NCI-H774 (cell line): ENCODE measurements at regions not wholly inside any gene's neighbourhood (a gene's known extent, or its start where the extent isn't known, plus 50 kb on each side); places are given as distances from the start of the nearest gene placed in this dataset.

Experiments used
- DNase-seq: peaks from one replicate; lab custom pipeline; 2025; lab: John Stamatoyannopoulos, UW

DNA sequence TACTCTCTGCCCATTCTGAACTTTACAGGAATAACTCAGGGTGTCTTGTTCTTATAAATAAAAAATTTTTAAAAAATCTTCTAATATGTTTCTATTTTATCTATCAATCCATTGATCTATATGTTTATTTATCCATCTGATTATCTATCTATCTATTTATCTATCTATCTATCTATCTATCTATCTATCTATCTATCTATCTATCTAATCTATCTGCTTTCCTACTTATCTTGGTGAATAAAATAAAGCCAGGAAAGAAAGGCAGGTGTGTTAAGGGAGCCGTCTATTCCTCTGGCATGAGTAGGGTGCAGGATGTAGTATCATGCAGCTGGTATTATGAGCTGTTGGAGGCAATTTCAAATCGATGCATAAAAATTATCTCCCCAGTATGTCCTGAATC, 153.0 kb downstream of the FOXA2 start:
- no peak for DNase-seq

DNA sequence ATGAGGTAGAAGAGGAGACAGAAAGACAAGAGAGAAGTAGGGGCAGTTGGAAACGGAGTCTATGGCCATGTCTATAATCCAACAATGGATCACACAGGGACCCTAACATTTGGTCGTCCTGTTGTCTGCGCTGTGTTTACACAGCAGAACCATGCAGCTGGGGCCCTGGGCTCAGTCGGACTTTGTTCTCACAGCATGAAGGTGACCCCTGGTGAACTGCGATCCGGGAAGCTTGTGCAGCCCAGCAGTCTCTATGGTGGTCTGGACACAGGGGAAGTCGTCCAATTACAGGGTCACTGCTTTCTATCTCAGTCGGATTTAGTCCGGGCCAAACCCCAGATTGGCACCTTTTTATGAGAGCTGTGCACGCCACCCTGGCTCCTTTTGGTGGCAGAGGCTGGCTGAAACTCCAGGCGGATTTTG, 153.6 kb downstream of the FOXA2 start:
- DNase-seq: no peak

DNA sequence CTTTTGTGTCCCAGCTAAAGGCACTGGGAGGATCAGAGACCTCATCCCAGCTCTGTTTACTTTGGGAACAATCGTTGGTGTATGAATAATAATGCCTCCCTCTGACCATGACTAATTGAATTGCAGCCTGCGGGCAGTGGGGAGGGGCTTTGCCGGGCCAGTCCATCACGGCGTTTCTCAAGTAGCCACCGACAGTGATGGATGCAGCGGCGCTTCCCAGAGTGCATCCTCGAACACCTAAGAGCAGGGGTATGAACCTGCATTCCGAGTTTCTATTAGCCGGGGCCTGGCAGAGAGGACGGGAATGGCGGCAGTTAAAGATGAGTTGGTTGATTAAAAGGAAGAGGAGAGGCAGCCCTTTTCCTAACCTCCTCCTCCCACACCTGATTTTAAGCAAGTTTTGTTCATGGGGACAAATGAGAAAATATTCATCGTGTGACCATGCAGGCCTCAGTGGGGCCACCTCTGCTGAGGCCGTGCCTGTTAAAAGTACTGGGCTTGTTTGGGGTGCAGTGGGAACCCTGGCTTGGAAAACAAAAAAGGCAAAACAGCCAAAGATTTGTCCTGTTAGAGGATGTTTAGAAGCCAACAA, 154.1 kb downstream of the FOXA2 start:
- peak; percentile 13 for DNase-seq

DNA sequence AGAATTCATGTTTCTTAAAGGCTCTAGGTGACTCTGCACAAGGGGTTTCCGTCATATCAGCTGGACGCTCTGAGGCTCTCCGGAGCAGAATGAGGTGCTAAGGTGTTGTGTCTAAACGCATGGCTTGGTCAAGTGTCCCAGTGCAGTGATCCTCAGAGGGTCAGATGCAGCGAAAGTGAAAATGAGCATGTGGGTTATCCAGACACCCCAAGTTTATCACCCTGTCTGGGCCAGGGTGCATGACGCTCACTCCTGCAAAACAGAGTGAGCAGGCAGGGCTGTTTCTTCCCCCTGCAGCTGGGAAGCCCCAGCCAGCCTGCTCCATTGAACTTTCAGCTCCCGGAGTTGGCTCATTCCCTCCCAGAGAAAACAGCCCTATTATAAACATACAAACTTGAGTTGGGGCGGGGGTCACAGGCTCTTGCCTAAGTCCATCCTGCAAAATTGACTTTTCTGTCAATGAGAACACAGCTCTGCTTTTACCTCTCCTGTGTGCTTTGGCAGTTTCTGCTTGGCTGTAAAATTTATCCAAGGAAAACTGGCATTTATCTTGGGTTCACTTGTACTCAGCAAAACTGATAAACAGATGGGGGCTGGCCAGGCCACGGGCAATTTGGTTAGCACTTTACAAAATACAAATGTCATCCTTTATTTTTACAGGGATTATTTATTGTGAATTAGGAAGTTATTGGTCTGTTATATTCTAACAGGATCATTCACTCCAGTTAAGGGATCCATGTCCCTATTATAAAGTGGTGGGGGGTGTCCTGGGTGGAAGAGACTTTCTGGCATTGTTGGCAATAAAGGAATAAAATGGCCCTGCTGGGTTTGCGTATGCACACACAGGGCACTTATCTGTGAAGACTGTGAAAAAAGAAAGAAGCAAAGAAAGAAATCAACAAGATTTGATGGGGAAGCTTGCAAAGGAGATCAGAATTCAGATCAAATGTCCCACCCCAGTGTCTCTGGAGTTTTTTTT, 154.9 kb downstream of the FOXA2 start:
- no peak for DNase-seq

DNA sequence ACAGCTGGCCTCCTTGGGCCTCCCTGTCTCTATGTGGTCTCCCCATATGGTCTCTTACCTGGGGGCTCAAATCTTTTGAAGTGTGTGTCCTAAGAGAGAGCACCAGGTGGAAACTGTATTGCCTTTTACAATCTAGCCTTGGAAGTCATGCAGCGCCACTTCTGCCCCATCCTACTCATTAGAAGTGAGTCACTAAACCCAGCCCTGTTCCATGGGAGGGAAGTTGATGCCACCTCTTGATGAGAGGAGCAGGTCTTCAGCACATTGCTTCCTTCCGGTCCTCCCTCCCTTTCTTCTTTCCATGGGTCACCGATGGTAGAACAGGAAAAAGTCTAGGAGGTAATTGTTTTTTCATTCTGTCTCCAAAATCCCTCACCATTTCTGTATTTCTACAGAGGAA, 156.3 kb downstream of the FOXA2 start:
- DNase-seq: no peak

DNA sequence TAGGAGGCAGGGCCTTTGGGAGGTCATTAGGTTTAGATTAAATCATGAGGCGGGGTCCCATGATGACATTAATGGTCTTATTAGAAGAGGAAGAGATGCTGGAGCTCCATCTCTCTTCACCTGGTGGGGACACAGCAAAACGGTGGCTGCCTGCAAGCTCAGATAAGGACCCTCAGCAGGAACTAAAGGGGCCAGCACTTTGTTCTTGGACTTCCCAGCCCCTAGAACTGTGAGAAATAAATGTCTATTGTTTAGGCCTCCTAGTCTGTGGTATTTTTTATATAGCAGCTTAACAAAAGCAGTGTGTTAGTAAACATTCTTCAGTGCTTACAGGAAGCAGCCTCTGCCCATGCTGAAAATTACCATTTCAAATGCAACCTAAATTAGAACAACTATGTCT, 157.6 kb downstream of the FOXA2 start:
- no peak for DNase-seq

DNA sequence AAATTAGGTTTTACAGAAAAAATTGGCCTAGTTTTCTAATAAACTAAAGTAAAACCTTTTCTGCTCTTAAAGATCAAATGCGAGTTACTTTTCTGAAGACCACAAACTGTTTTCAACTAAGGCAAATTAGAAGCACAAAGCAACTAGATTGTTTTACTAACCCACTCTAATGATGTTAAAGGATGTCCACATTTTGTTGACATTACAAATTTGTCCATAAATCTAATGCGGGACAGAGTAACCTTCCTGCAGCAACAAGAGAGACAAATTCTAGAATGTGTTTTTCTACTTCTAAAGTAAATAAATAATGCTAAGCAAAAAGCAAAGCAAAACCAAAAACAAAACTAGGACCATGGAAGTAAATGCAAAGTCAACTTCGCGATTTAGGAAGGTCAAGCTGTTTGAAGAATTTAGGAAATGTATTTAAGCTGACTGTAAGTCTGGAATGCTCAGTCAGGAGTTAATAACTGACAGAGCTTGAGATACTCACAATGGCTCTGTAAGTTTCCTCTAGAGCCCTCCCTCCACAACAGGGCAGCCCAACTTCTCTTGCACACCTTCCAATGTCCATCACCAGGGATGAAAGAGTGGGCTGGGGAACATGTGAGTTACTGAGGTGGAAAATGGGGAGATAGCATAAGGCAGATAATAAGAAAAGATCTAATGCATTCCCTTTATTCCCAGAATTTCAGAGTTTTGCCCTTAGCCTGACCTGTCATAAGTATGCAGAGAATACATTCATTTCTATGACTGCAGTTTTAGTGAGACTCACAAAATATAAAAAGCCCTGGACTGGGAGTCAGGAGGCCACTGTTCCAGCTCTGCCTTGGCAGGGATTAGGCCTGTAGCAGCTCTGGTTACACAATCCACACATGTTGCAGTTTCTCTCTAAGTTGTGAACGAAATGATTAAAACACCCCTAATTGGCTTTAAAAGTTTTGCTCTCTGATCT, 158.8 kb downstream of the FOXA2 start:
- DNase-seq: no peak

DNA sequence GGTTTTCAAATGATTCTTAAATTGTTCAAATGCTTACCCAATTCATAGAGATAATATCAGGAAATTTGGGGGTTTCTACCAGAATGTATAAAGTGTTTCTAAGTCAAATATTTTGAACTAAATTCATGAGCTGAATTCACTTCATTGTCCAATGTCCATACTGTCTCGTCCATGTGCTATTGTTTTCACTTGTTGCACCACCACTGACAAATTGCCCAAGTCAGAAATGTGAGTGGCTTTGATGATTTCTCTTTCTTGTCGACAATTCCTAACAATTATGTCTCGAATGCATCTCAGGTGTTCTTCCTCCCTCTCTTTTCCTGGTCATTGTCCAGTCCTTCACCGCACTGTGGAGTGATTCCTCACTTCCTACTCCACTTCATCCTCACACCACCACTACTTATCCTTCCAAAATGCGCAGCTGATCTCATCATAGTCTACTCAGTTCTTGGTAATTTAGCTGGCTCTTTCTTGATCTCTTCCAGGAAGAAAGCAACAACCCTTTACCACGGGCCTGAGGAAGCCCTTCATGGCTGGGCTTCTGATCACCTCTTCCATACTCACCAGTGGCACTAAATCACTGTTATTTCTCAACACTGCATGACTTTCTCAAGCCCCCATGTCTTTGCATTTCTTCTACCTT, 161.1 kb downstream of the FOXA2 start:
- DNase-seq: no peak

DNA sequence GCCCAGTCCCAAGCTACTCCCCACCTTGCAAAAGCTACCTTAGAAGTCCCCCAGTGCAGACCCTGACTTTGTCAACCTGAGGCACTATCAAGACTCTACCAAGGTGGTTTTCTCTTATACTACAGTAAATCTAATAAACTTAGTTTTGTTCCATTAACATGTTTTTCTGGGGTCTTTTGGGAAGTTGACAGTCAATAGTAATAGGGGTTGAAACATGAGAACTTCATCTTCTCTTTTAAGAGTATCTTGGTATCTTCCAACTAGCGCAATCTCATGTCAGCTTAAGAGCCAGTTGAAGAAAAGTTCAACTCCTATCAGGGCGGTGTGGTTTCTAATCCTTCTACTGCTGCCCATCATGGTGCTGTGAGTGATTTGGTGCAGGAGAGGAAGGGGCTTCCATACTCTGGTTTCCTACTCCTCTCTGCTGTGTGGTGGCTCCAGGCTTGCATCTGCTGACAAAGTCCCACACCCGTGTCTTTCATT, 164.2 kb downstream of the FOXA2 start:
- no peak for DNase-seq

DNA sequence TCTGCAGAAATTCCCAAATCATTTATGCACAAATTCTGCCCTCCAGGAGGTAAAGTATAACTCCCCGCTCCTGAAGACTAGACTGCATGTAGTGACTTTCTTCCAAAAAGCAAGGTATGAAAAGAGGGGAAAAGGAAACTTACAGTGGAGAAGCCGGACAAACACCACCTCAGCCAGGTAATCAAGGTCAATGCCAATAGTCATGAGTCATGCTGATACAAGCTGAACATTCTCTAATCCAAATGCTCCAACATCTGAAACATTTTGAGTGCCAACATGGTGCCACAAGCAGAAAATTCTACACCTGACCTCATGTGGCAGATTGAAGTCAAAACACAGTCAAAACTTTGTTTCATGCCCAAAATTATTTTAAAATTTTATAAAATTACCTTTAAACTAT, 165.6 kb downstream of the FOXA2 start:
- no peak for DNase-seq

DNA sequence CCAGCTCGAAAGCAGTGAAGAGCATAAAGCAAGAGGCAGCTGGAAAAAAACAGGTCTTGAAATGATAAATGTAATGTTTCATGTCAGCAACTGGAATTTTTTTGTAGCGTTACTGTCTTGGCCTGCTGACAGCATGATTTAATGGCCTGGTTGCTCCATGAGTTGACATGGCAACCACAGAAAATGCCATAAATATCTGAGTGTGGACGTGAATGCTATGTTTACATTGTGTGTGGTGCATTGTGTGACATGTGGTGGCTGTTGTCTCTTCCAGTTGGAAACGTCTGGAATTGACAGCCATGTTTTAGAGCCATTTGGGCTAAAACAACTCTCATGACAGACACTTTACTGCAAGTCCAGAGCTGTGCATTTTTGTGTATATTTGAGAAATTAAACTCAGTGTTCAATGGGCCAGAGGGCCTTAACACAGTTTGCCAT, 170.0 kb downstream of the FOXA2 start:
- DNase-seq: peak; percentile 13

DNA sequence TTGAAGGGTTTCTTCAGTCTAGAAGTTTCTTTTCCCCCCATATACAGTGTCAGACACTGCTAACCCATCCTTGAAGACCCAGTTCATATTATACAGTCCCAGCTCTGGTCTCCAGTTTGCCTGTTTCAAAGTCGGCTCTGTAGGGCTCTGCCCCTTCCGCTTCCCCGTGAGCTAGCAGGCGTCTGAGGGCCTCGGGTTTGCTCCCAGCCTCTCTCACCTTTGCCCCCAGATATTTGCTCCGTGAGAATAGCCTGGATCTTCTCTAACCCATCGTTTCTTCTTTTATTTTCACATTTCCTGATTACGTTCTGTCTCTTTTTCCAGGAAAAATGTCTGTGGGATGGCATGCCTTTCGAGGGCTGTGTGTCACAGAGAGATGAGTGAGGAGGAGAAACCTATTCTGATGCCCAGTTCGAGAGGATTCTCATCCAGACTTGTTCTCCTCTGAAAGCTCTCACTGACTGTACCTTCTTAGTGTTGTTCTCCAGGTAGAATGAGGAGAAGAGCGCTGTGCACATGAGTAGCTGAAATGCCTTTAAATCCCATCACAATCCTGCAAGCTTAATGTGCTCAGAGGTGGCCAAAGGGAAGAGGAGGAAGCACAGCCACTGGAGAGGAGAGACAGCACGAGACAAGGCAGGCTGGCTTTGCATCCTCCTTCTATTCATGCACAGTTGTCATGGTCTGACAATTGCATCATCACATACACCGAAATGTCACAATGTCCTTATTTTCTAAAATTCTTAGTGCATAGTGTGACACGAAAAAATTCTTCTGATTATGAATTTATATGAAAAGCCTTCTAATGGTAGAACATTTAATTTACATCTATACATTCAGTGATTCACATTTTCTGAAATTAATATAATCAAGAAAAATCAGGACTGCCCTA, 171.1 kb downstream of the FOXA2 start:
- no peak for DNase-seq

DNA sequence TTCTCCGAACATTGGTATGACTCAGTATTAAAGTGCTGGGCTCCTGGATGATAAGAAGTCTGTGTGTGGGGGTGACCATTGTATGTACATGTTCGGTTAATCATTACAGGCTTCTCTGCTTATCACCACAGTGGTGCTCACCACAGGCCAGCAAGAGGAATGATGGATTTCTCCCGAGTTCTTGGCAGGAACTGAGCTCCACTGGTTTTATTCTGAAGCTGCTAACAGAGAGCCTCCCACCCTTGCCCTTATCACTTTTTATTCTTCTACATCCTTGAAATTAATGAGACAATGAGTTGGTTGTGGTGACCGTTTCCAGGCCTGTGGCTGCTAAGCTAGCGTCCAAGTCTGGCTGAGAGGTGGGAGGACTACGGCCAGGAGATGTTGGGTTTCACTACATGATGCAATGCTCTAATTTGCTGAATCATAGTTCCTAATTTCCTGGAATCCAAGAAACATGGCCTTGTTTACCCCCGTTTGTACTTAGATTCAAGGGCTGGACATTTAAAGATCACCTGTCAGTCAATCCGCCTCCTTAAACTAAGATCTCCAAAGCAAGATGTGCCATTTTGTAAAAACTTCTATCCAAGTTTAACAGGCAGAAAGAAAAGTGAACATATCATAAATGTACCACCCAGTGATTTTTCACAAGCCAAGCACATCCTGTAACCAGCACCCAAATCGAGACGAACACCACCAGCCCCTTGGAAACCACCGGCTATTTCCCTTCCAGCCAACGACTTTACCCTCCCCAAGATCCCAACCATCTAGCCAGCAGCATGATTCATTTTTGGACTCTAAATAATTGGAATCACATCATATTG, 172.5 kb downstream of the FOXA2 start:
- DNase-seq: no peak

DNA sequence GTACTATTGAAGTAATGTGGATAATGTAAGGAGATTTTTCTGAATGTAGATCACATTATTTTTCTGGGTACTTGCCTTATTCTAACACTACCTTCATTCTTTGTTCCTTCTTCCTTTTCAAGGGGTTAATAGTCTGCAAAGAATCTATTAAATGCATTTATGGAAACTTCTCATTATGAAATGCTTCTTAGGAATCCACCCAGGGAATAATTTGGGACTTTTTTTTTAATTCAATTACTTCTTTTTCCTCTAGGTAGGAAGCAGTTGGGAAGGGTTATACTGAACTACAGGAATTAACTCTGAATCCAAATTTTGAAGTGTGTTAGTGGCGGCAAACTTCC, 173.1 kb downstream of the FOXA2 start:
- no peak for DNase-seq

DNA sequence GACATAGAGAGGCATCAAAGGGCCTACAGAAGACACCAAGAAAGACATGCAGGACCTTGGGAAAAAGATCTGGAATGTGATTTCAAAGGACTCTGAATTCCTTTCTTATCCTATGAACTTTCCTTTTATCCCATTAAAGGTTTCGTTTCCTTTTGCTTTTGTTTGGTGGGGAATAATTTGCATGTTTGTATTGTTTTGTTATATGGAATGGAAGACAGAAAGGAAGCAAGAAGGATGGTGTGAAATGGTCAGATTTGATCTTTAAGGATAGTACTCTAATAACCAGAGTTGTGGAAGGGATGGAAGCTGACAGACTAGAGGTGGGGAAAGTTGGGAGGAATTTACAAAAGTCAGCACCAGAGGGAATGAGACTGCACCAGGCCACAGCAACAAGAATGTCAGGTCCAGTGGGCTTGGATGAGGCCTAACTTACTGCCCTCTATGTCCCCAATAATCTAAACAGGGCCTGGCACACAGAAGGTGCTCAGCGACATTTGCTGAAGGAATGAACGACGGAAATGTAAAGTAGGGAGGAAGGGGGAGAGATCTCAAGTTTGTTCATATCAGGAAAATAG, 173.7 kb downstream of the FOXA2 start:
- no peak for DNase-seq

DNA sequence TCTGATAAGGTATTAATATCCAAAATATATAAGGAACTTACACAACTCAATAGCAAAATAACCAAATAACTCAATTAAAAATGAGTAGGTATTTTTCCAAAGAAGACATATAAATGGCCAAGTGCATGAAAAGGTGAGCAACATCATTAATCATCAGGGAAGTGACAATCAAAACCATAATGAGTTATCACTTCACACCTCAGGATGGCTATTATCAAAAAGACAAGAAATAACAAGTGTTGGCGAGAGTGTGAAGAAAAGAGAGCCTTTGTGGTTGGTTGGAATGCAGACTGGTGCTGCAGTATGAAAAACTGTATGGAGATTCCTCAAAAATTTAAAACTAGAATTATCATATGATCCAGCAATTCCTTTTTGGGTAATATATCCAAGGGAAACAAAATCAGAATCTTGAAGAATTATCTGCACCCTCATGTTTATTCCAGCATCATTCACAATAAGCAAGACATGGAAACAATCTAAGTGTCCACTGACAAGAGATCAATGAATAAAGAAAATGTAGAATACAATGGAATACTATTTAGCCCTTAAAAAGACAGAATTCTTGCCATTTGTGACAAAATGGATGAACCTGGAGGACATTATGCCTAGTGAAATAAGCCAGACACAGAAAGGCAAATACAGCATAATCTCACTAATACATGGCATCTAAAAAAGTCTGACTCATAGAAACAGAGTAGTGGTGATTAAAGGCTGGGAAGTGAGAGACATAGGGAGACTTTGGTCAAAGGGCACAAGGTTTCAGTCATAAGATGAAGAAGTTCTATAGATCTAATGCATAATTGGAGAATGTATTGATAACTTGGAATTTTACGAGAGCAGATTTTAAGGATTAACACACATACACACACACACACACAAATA, 175.6 kb downstream of the FOXA2 start:
- DNase-seq: no peak

DNA sequence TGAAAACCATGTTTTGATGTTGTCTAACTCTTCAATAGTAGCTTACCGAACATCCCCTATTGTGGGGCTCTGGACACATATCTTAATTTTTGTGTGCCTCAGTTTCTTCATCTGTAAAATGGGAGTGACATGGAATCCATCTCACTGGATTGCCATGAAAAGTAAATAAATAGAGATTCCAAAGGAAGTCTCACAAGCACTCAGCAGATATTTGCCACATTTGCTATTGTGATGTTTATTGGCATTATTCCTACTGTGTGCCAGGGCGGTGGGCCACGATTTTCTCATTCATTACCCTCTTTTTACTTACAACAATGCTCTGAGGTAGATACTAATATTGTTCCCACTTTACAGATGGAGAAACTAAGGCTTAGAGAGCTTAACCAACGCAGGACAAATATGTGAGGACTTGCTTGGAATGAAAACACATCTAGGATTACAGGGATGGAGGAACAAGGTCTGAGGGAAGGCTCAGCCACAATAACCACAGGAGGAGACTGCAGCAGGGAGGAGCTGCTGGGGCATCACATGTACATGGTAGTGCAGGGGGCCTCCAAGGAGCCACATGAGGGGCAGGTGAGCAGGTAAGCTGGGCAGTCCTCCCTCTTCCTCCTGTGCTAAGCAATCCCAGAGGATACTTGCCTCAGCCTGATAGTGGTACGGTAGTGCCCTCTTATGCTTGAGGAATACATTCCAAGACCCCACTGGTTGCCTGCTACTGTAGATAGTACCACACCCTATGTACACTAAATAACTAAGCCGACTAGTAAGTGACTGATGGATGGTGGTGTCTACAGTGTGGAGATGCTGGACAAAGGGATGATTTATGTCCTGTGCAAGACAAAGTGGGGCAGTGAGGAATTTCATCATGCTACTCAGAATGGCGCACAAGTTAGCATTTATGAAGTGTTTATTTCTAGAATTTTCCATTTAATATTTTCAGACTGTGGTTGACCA, 176.9 kb downstream of the FOXA2 start:
- no peak for DNase-seq
